Adipose tissue (tissue), 3 donors: ENCODE measurements at regions not wholly inside any gene's neighbourhood (a gene's known extent, or its start where the extent isn't known, plus 50 kb on each side); places are given as distances from the start of the nearest gene placed in this dataset.

Experiments
- H3K27ac ChIP-seq: one replicate; pipeline ENCODE4 v1.5.1; 2013; ENCODE audit warnings: low read depth, low read length
- WGBS, 3 donors: extraction: QIAGEN DNeasy Blood & Tissue Kit; methylation state at CpG; one replicate each; pipeline ENCODE4 v1.1.7; 2013; 5-methylcytosine and 5-hydroxymethylcytosine counted together
- donor health status: healthy with polysubstance abuse.
- donor health status: Bipolar disorder and iron deficiency.
- donor health status: healthy.

DNA sequence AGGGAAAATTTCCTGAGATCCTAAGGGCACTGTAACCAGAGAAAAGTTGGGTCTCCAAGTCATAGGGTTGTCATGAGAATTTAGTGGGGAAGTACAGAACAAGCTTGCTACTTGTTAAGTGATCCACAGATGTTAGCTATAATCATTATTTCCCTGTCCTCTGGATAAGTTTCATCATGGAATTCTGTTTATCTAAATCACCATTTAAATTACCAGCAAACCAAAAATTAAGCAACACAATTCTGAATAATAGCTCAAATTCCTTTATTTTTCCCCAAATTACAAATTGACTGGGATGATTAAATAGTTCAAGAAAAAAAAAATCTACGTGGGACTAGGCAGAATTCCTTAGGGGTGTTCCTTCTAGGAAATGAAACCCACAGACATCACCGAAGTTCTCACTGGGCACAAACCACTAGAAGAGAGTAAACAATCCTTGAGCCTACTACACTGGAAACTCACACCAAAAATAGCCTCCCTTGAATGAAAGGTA lies 159.5 kb downstream of the COL6A3 start:
- no peak overlapping the region for H3K27ac ChIP-seq
- 44 to 47% (median 45%) methylated on average over 2 of the region's 2 CpGs for WGBS, 3 donors

DNA sequence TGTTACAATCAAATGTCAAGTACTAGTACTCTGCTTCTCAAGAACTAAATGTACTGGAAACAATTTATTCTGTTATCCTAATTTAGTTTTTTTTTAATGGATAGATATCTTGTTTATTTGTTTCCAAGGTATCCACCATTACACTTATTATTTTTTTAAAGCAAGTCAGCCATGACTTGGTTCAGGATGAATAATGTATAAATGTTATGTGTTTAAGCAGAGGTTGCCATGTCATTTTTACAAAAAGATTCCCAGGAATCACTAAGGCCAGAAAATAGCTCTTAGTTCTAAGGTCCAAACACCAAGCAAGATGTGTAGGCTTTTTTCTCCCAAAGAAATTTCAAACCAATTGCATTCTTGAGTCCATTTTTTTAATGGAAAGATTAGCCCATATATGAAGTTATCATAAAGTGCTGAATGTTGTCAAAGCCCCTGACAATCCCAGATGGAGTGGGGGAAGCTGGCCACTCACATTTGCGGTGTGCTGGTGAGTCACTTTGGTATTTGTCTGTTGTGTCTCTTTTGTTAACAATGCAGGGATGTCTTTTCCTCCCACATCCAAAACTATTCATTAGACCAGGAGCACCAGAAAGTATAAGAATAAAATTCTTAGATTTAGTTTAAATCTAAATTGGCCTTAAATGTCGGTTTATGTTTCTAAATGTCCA lies 158.9 kb downstream of the COL6A3 start:
- WGBS, 3 donors = 76 to 90% (median 84%) methylated on average over 2 of the region's 2 CpGs
- no peak overlapping the region for H3K27ac ChIP-seq

DNA sequence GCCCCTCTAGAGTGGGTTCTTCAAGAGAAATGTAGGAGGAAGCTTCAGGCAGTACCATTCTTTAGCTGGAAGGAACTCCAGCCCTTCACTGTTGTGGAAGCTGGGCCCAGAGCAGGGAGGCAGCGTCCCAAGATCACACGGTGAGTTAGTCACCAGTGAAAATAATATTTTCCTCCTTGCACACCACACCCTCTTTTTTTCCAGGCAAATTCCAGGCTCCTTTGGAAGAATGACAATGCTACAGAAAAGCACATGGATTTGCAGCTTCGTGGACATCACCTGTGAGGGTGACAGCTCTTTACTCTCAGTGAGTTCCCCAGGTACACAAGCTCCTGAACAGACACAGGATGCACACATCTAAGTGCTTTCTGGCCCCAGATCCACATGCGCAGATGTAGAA lies 157.1 kb downstream of the COL6A3 start:
- peak overlapping the region; percentile 15 for H3K27ac ChIP-seq
- WGBS, 3 donors = 57 to 73% (median 59%) methylated on average over 4 of the region's 4 CpGs

DNA sequence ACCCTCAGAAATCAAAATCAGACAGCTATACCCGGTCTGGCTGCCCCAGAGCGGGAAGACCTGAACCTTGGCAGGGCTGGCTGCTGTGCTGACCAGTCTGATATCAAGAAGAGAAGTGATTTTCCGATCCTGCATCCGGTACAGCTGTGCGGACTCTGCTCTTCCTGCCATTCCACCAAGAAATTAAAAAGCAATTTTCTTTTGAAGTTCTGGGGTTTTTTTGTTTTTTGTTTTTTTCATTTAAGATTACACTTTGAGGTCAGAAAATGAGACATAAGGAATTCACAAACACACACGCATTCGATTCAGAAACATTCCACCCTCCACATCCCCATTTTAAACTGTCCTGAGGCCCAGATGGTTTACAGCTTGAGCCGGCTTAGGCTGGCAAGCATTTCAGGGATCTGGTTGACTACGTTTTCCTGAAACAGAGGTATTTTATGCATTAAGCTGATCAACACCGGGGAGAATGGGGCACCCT lies 156.5 kb downstream of the COL6A3 start:
- no peak overlapping the region for H3K27ac ChIP-seq
- 41 to 68% (median 43%) methylated on average over 10 of the region's 10 CpGs for WGBS, 3 donors

DNA sequence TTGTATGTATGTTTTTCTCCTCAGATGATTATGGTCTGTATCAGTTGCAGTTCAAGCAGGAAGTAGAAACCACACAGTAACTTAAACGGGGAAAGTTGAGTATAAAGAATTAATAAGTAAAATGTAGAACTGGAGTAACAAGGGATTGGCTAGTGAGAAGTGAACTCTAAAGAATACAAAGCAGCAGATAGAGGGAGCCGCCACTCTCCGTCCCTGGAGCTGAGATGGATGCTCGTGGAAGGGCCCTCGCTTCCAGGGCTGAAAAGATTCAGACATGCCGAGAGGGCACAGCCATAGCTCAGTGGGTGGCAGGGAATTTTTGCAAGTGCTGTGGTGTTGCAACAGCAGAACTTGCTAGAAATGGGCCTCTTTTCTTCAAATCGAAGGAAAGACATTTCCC lies 155.8 kb downstream of the COL6A3 start:
- H3K27ac ChIP-seq = no peak overlapping the region
- 46 to 58% (median 56%) methylated on average over 7 of the region's 7 CpGs for WGBS, 3 donors

DNA sequence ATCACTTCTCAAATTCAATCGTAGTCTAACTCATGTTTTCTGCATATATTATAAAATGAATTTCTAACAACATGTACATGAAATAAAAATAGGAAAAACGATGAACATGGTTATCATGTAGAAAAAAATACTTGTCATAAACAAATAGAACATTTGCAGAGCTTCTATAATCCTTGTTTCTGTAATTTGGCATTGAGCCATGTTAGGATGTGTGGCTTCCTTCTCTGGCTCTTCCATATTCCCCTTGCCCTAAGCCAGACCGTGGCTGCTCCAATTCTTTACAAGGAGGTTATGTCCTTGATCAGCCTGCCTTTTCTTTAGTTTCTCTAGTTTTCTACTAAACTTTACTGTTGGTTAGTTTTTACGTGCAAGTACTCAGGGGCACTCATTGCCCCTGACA lies 155.3 kb downstream of the COL6A3 start:
- no peak overlapping the region for H3K27ac ChIP-seq
- WGBS, 3 donors = 68 to 78% (median 72%) methylated on average over 4 of the region's 4 CpGs

DNA sequence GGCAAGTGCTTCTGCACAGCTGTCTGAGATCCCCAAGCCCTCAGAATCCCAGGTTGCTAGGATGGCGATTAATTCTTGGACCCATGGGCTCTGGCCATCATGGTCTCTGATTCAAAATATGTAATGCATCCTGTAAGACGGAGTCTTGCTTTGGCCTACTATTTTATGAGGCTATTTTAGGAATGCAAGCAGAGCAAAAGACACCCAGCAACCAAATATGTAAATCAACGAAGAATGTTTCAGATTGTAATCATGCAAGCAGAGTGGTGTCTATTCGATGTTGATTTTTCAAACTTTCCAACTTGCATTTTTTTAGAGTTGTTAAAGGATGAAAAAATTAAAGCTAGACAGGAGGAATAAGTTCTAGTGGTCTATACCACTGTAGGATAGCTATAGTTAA lies 154.8 kb downstream of the COL6A3 start:
- no peak overlapping the region for H3K27ac ChIP-seq
- WGBS, 3 donors = 81 to 89% (median 88%) methylated on average over 4 of the region's 4 CpGs

DNA sequence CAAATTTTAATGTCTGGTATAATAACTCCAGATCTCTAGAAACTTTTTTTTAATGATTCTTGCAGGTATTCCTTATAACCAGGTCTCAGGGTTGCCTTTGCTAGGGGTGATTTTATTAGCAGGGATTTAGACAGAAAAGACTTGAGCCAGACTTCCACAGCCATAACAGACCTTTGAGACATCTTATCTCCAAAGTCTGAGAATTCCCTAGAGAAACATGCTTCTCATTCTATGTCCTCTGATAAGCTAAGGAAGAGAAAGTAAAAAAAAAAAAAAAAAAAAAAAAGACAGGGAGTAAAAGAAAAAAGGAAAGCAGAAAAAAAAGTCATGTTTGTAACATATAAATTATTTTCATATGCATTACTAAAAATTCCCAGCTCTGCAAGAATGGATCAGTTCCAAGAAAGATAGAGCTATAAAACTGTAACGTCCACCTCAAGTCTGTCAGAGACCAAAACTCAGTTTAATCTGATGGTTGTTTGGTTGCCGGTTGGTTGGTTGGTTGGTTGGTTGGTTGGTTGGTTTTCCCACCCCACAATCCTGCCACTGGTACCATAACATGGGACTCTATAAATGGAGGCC lies 153.8 kb downstream of the COL6A3 start:
- 61 to 66% (median 61%) methylated on average over 2 of the region's 2 CpGs for WGBS, 3 donors
- H3K27ac ChIP-seq = no peak overlapping the region

DNA sequence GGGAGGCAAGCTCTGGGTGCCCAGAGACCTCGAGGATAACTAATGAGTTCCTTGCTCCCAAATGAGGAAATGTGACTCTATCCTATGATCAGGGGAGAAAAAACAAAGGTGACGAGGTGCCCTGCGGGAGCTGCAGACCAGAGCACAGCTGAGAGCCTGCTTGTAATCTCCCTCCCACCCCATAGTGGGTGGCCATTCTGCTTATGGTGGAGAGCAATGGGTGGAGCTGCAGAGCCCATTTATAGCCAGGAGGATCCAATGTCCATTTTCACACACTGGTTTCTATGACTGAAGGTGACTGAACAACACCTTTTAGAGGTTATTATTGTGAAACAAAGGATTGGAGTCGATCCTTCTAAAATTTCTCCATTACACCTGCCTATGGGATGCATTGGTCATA lies 153.3 kb downstream of the COL6A3 start:
- 88 to 91% (median 90%) methylated on average over 4 of the region's 4 CpGs for WGBS, 3 donors
- no peak overlapping the region for H3K27ac ChIP-seq

DNA sequence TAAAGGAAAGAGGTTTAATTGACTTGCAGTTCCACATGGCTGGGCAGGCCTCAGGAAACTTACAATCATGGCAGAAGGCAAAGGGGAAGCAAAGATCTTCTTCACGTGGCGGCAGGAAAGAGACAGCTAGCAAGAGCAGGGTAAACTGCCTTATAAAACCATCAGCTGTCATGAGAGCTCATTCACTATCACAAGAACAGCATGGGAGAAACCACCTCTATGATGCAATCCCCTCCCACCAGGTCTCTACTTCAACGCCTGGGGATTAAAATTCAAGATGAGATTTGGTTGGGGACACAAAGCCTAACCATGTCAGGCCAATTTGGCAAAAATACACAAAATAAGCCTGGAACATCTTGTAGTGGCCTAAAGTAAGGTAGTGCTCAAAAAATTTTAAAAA lies 152.6 kb downstream of the COL6A3 start:
- 72 to 96% (median 77%) methylated on average over 3 of the region's 3 CpGs for WGBS, 3 donors
- H3K27ac ChIP-seq = no peak overlapping the region

DNA sequence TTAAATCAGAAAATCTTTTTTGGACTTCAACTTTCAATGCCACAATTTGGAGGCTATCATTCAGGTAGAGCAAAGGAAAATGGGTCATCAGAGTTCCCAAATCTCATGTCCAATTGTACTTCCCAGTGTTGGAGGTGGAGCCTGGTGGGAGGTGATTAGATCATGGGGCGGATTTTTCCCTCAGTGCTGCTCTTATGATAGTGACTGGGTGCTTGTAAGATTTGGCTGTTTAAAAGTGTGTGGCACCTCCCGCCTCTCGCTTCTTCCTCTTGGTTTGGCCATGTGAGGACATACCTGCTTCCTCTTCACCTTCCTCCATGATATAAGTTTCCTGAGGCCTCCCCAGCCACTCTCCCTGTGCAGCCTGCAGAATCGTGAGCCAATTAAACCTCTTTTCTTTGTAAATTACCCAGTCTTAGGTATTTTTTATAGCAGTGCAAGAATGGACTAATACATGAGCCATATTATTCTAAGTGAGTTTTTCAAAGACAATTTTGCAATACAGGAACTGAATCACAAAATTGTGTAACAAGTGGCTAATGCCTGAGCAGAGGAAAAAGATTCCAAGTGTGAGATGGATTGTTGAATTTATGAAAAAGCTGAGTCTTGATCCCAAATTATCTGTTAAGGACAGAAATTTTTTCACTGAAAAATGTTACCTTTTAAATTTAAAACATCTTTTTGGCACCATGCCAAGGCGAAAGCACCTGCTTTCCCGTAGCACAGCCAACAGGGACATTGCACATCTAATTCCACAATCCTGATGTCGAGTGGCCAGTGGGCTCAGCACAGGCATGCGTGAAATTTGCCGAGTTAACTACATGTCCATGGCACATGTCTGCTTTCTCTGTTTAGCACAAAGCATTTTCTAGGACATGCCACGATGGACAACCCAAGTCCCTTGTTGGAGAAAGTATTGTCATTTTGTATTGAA lies 150.9 kb downstream of the COL6A3 start:
- WGBS, 3 donors = 71 to 78% (median 72%) methylated on average over 10 of the region's 10 CpGs
- no peak overlapping the region for H3K27ac ChIP-seq

DNA sequence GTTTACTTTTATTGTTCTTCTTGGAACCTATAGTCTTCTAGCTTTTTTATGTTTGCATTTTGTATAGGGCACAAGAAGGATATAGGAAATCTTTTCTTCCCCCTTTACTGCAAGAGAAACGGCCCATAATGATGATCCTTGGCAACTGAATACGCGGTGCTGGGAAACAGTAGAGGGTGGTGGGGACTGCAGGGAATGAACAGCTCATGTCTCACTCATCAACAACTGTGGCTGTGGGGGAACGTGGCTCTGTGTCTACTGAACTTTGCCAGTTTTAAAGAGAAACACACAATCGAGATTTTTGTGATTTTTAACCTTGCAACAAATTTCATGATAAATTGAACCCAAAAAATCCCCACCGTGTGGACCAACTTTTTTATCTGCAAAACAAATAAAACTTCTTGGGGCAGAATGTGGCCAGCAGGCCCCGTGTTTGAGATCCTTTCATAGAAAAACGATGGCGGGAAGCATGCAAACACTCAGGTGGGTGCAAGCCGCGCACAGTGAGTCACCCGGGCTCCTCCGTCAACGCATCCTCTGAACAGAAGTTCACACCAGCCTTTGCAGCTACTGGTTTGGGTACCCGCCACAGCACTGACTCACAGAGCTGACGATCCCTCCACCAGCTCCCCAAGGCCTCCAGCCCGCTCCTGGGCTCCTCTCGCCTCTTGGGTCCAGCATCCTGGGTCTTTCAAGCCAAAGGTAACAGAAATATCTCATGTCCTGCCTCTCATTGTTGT lies 149.3 kb downstream of the COL6A3 start:
- no peak overlapping the region for H3K27ac ChIP-seq
- WGBS, 3 donors = 78 to 89% (median 89%) methylated on average over 18 of the region's 18 CpGs

DNA sequence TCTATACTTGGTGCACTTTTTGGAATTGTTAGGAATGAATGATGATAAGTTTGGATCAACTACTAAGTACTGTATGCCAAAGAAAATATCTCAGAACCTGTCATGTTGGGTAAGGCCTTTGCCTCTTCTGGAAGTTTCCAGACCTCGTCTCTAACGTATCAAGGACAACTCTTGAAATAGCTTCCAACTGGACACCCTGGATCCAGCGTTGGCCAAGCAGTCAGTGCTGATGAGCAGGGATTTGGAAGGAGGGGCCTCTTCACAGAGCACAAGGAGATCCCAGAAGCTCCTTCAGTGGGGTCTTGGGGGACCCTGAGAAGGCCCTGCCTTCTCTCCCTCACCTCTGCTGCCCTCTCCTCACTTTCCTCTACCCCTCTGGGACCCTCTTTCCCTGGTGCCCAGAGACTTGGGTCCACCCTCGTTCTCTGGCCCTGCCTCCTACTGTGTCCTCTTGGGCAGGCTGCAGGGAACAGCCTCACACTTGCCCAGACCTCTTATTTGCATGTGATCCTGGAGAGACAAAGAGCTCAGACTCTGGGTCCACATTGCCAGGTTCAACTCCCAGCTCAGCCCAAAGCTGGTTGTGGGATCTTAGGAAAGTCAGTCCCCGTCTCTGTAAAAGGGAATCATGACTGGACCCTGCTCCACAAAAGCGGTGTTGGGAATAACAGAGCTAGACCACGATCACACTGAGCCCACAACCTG lies 145.8 kb downstream of the COL6A3 start:
- no peak overlapping the region for H3K27ac ChIP-seq
- 81 to 88% (median 84%) methylated on average over 7 of the region's 7 CpGs for WGBS, 3 donors

DNA sequence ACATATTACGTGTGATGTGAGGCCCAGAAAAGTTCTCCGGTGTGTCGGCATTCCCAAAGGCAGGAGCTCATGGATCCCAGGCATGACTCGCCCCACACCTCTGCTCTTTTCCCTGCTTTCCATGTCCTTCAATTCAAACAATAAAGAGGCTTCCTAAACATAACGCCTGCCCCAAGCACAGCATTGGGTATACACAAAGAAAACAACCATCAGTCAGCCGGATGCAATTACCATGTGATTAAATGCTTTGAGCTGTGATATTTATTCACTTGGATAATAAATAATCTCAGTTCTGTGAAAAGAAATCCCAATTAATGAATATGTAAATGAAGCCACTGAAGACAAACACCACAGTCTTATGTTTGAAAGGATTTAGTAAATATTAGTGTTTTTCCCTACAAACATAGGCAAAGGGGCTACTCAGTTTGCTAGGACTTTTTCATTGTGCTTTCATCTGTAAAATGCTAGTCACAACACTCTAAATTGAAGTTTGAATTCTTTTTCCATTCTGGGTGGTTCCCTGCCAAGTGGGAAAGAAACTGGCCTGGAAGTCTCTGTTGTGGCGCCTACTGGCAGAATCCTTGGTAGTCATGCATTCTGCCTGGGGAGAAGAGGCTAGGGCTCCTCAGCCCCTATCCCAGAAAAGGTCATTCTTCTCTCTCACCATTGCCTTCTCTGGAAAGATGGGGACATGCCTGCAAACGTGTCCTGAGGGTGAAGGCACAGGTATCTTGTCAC lies 144.7 kb downstream of the COL6A3 start:
- no peak overlapping the region for H3K27ac ChIP-seq
- 76 to 91% (median 88%) methylated on average over 8 of the region's 8 CpGs for WGBS, 3 donors

DNA sequence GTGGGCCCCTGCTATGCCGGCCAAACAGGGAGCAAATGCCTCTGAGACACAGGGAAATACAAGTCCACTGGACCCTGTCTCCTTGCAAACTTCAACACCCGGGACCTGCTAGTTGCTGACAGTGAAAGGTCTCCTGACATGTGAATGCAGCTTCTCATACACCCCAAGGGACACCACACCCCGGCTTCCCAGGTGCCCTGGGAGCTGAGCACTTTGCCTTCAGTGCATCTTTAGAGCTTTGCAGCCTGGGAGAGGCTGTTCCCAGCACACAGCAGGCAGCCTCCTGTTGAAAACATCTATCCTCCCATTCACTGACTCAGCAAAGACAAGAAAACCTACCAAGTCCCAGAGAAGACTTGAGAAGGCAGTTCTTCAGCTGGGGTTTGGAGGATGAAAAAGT lies 143.4 kb downstream of the COL6A3 start:
- H3K27ac ChIP-seq = no peak overlapping the region
- WGBS, 3 donors = 51 to 75% (median 75%) methylated on average over 3 of the region's 3 CpGs

DNA sequence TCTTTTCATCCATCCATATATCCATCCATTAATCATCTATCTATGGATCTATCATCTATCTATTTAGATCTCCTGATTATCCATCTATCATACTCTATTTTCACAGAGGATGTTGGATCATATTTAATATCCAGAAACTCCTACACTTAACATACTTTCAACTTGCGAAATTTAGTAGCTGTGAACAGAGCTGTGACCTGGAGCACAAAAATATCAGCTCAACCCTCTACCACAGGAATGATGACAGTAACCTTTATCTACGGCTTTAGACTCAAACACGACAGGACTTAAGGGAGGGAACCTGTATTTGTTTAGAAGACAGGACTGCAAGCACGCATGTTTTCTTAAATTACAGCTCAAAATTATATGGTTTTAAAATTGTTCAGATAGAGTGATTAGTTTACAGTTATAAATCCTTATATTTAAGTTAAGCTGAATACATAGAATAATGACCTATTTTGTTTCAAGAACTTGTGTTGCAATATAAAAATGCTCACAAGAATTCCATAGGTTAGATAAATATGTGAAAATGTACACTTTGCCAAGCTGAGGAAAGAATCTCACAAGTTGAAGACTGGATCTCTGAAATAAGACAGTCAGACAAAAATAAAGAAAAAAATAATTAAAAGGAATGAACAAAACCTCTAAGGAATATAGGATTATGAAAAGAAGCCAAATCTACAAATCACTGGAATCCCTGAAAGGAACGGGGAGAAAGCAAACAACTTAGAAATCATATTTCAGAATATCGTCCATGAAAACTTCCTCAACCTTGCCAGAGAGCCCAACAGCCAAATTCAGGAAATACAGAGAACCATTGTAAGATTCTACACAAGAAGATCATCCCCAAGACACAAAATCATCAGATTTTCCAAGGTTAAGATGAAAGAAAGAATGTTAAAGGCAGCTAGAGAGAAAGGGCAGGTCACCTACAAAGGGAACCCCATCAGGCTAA lies 142.0 kb downstream of the COL6A3 start:
- no peak overlapping the region for H3K27ac ChIP-seq
- WGBS, 3 donors = 77 to 88% (median 80%) methylated on average over 6 of the region's 6 CpGs
